Right renal pelvis (tissue), 4 donors: ENCODE measurements at regions not wholly inside any gene's neighbourhood (a gene's known extent, or its start where the extent isn't known, plus 50 kb on each side); places are given as distances from the start of the nearest gene placed in this dataset.
"Not testable (repeated sequence)": the region's sequence is repeated elsewhere in the genome, so short reads cannot be mapped to it uniquely, and the experiment has no call there.

Experiments
- DNase-seq, 4 donors: peaks; one replicate each; pipeline ENCODE4 v3.0.0-alpha.2; 2013; ENCODE audit warnings: low read depth in 4 of 4, low spot score in 3 of 4, missing footprints in 1 of 4

GRCh38 chr4:26035921-26036320, 121.9 kb downstream of the SMIM20 start:
- DNase-seq: no peak

GRCh38 chr4:26039639-26040359, 125.8 kb downstream of the SMIM20 start:
- DNase-seq: no peak

- no peak for DNase-seq
These were observed 130.5 kb downstream of the SMIM20 start for GRCh38 chr4:26044524-26044923.

- no peak for DNase-seq
These were observed 131.0 kb downstream of the SMIM20 start for GRCh38 chr4:26044983-26045382.

GRCh38 chr4:26047795-26048194, 133.8 kb downstream of the SMIM20 start:
- DNase-seq: no peak

DNA sequence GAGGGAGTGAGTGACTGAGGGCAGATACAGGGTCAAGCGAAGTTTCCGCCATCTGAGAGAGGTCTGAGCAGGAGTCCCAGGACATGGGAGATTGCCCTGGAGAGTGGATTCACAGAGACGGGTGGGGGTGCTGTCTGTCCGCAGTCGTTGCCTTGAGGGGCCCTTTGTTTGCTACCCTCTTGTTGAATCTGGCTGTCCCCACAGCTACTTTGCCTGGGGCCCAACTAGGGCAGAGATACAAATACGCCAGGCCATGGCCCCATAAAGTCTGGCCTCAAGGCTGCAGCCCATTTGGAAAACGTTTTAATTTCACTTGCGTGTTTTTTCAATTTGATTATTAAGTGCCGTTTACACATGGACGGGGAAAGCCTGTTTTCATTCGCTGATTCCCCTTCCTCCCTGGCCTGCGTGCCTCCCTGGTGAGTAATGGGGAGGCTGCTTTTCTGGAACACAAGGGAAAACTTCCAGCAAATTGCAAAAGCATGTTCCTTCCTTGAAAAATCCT, 134.4 kb downstream of the SMIM20 start:
- DNase-seq: peak in 3 of 4 donors; percentile 22 to 35 (median 31)

GRCh38 chr4:26048950-26049349, 134.9 kb downstream of the SMIM20 start:
- no peak for DNase-seq

GRCh38 chr4:26049447-26049846, 135.4 kb downstream of the SMIM20 start:
- no peak for DNase-seq

DNA sequence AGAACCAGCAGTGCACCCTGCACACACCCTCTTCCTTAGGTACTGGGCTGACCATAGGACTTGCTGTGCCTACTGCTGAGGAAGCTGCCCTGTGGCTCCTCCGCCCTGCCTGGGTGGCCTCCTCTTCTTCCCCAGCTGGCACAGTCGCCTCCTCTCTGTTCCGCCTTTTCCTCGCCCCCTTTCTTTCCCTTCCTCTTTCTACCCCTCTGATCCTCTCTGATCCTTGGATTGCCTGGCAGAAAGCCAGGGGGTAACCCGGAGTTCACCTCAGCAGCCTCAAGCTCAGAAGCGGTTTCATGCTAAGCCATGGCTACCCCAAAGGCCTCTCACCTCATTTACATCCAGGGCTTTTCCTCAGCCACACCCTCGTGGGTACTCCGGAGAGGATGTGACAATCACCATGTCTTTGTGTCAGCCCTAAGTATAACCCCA, 136.2 kb downstream of the SMIM20 start:
- DNase-seq: no peak

GRCh38 chr4:26050671-26051070, 136.7 kb downstream of the SMIM20 start:
- DNase-seq: no peak

DNA sequence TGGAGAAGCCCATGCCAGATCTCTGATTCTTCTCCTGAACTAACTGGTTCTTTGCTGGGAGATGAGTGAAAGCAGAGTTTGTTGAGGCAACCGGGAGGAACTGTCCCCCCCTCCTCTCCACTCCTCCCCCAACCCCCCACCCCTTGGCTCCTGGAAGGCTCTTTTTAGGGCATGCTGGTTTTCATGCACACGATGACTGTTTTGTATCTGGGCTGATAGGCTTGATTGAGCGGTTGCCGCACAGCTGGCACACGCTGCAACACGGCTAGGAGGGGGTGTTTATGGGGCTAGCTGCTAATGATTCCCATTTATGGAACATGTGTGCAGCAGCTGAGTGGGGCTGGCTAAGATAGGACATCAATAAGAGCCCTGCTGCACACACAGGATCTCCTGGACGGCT, 137.2 kb downstream of the SMIM20 start:
- no peak for DNase-seq

GRCh38 chr4:26052663-26053541, 138.9 kb downstream of the SMIM20 start:
- DNase-seq: no peak

DNA sequence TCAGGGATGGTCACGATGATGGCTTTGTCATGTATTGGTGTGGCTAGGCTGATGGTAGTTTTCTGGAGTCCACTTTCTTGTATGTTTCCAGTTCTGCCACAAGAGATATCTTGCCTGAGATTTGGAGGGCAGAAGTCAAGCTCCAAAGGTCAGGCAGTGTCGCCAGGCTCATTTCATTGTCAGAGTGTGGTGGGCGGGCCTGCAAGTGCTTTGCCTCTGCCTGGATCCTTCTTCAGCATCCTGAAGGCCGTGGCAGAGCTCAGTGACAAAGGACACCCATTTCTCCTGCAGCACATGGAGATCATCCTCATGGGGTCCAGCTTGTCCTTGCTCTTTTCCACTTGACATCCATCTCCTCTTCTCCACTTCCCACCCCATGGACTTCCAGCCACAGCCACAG, 139.7 kb downstream of the SMIM20 start:
- no peak for DNase-seq

GRCh38 chr4:26055855-26056254, 141.8 kb downstream of the SMIM20 start:
- no peak for DNase-seq

GRCh38 chr4:26056406-26056805, 142.4 kb downstream of the SMIM20 start:
- DNase-seq: no peak

DNA sequence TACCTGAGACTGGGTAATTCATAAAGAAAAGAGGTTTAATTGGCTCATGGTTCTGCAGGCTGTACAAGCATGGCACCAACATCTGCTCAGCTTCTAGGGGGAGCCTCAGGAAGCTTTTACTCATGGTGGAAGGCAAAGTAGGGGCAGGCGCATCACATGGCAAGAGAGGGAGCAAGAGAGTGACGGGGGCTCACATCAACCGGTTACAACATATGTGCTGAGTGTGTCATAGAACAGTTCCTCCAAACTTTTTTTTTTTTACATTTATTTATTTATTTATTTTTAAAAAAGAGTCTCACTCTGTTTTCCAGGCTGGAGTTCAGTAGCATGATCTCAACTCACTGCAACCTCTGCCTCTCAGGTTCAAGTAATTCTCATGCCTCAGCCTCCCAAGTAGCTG, 143.8 kb downstream of the SMIM20 start:
- DNase-seq: not testable (repeated sequence)

GRCh38 chr4:26058537-26058936, 144.5 kb downstream of the SMIM20 start:
- DNase-seq: no peak

GRCh38 chr4:26059391-26060154, 145.6 kb downstream of the SMIM20 start:
- no peak for DNase-seq

DNA sequence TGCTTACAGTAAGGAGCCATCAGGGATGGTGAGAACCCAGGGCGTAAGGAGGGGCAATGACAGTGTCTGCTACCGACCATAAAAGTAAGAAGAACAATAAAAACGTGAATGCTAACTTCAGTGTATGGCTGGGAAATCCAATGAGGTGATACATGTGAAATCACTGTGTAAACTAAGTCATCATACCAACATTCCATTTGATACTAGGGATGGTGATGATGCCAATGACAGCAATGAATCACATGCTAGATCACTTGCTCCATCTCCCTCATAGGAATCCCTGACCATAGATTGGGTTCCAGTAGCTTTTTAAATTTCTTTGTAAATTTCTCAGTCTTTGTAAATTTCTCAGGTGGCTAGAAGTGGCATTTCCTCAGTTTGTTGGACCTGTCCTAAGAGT, 146.3 kb downstream of the SMIM20 start:
- DNase-seq: no peak

GRCh38 chr4:26061248-26061986, 147.4 kb downstream of the SMIM20 start:
- no peak for DNase-seq
